NK-92 treated with Interleukin-12 subunit alpha and Interleukin-12 subunit beta, amount 100 ng/mL, for 24 hours (cell line): ENCODE measurements at regions not wholly inside any gene's neighbourhood (a gene's known extent, or its start where the extent isn't known, plus 50 kb on each side); places are given as distances from the start of the nearest gene placed in this dataset.

Experiments
- DNase-seq: peaks from one replicate; lab custom pipeline; 2025; lab: John Stamatoyannopoulos, UW

DNA sequence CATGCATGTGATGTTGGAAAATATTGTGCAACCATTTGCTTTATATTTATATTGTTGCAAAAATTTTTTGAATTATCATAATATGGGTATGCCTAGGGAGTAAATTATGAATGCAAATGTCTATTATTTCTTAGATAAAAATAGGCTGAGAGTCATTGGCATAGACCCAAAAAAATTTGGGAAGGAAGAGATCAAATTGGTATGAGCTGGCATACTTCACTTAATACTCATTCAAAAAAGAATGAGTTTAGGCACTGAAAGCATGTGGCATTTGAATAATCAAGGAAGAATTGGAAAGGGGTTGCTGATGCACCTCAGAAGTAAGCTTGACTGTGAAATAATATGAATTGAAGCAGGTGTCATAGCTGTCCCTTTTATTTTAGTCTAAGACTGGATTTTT is 764.0 kb upstream of the DPPA4 start:
- no peak for DNase-seq

DNA sequence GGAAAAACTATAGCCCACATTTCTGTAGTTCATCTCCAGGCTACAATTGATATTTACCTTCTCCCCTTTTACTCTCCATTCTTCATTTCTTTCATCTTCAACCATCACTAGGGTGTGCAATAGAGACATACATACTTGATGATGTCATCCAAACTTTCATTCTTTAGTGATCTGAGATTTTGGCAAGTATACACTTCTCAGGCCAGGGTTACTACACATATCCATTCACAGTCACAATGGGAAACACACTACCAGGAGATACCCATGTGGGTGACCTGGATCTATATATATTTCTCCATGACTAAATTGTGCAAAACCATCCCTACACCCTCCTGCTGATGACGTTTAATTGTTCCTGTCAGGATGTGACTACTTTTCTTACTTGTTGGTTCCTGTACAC is 769.5 kb upstream of the DPPA4 start:
- DNase-seq, result no peak

GRCh38 chr3:110123946-110124345 is 786.6 kb upstream of the DPPA4 start:
- no peak for DNase-seq

GRCh38 chr3:110126065-110126464 is 788.7 kb upstream of the DPPA4 start:
- no peak for DNase-seq

- DNase-seq, result no peak
These were observed 796.6 kb upstream of the DPPA4 start for GRCh38 chr3:110133971-110134370.

DNA sequence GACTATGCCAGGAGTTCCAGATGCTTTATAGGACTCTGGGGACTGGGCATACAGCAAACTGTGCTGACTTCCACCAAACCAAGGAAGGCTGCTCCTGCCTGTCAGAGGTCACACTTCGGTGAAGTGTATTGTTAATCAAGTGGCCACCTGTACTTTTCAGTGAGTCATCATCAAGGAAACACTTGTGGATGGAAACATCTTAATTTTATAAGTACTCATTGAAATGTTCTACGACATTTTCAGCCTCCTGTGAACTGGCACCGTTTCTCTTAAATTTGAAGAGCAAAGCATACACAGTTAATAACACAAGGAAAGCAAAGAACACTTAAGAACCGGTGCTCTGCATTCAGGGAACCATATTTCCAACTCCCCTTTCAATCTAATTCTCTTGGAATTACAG is 801.7 kb upstream of the DPPA4 start:
- DNase-seq, result no peak

GRCh38 chr3:110139821-110140220 is 802.5 kb upstream of the DPPA4 start:
- DNase-seq, result no peak

- no peak for DNase-seq
These were observed 812.4 kb upstream of the DPPA4 start for GRCh38 chr3:110149763-110150162.

- DNase-seq, result no peak
These were observed 819.9 kb upstream of the DPPA4 start for GRCh38 chr3:110157221-110157620.

- no peak for DNase-seq
These were observed 827.5 kb upstream of the DPPA4 start for GRCh38 chr3:110164632-110165369.

GRCh38 chr3:110165370-110165743 is 828.0 kb upstream of the DPPA4 start:
- DNase-seq, result no peak

- DNase-seq, result no peak
These were observed 828.4 kb upstream of the DPPA4 start for GRCh38 chr3:110165753-110166152.

DNA sequence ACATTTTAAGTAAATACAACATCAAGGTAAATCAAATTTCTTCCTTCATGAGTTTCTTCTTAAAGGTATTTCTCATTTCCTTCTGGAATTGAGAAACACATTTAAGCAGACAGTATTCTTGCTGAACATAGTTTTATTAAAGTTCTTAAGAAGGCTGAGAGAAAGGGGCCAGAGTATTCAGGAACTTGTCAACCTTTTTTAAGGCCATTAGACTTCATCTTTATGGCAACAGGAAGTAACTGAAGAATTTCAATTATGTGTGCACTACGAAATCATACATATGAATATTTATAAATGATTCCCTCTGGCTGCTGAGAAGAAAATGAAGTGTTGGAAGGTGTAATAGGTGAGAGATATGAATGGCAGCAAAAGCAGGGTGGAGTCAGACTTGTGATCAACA is 829.4 kb upstream of the DPPA4 start:
- DNase-seq, result no peak

GRCh38 chr3:110174908-110175307 is 837.6 kb upstream of the DPPA4 start:
- no peak for DNase-seq

DNA sequence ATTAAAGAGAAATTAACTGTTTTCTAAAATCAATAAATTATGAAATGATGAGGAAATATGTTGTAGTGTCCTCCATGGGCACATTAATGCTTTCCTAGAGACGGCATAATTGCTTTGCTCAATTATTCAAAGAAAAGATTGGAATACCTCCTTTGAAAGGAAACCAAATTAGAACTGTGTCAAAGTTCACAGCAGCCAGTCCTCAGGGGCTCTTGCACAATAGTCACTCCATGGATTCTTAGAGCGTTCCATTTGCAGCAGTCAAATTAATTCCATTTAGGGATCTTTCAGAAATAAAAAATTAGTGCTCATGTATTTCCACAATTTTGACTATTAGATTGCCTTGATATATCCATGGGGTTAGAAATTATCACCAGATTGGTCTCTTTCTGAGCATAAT is 841.6 kb upstream of the DPPA4 start:
- no peak for DNase-seq

GRCh38 chr3:110180733-110181132 is 843.4 kb upstream of the DPPA4 start:
- DNase-seq, result no peak

DNA sequence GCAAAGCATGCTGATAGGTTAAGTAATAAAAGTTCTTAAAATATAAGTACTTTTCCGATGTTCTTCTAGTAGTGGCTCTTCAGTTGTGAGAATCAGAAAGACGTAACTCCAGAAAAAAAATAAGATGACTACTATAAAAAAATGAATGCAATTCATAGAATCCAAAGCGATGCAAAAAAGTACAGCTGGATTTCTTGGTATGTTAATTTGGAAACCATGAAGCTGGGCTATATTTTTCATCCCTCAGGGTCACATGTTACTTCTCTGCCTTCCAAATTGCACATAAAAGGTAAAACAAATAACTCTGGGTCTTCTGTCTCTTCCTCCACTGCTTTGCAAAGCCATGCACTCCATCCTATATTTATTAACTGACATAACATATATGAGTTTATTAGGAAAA is 843.9 kb upstream of the DPPA4 start:
- no peak for DNase-seq

DNA sequence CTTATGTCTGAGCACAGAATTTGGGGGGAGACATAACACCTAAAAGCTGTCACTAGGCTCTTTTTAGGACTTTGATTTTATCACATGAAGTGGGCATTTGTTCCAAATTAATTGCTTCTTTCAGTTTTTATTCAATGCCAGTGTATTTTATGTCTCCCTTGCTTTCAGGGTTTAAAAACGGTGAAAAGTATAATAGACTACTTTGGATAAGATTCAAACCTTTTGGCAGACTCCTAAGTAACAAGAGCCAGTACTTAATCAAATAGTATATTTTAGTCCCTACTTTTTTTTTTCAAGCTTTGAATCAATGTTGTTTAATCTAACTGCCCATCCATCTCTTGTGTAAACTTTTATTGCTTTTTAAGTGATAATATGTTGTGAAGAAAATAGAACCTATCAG is 847.2 kb upstream of the DPPA4 start:
- DNase-seq, result no peak

DNA sequence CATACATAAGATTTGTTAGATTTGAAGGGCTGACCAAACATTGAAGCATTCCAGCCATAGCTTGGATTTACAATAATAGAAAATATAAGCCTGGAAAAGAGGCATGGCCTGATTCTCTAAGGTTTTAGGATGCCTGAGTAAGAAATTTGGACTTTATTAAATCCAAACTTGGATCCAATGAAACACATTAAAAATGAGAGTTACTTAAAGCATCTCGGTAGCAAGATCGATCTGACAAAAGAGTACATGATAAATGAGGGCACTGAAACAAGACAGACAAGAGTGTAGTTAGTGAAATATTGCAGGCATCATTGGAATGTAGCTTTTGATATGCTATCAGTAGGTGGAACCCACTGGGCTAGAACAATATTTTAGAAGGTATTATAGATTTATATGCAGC is 855.7 kb upstream of the DPPA4 start:
- no peak for DNase-seq

GRCh38 chr3:110198717-110199587 is 861.6 kb upstream of the DPPA4 start:
- DNase-seq, result no peak

DNA sequence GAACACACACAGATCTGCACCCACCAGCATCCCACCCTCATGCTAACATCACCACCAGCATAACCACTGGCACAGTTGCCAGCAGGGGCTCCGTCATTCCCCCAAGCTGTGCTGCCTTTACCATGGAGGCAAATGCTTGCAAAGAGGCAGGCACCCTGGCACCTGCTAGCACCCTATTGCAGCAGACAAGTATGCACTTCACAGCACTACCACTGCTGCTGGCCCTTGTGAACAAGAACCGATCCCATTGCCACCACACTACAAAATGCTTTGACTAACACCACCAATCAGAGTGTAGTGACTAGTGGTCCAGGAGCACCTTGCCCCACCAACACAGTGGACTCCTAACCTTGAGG is 862.2 kb upstream of the DPPA4 start:
- no peak for DNase-seq

DNA sequence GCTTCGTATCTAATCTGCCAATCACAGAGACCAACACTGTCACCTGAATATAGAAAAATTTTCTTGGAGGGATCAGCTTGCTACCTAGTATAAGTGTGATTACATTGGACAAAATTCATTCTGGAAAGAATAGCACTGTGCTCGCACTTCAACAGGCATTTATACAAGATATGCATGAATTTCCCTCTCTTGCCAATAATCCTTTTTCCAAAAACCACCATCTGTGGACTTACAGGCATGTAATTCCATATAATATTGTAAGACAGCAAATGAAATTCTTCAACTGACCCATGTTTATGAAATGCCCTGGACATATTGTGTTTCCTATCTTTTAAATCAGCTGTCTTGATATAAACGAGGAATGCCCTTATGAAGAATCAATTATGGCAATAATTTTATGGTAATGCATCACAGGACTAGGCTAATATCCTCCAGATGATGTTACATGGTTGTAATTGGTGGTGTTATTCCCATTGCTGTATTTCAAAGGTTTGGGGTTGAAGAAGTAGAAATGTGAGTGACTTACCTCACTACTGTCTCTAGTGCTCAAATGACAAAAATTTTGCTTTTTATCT is 861.4 kb upstream of the NECTIN3 start:
- no peak for DNase-seq

DNA sequence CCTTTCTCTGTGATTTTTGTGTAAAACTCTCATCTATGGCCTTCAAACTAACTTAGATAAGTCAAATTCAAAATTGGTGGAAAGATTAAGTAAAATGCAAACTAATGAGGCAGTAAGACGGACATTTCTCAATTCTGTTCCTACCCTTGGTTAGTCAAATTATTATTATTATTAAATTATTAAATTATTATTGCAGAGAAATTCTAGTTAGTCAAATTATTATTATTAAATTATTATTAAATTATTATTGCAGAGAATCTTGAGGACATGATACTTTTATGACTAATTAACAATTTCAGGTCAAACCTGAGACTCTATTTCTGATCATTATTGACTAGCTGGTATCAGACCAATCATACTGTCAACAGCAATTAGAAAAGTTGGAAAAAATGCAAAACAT is 845.0 kb upstream of the NECTIN3 start:
- DNase-seq, result no peak
